GOT3 (cell line): ENCODE measurements at regions not wholly inside any gene's neighbourhood (a gene's known extent, or its start where the extent isn't known, plus 50 kb on each side); places are given as distances from the start of the nearest gene placed in this dataset.
"Not testable (repeated sequence)": the region's sequence is repeated elsewhere in the genome, so short reads cannot be mapped to it uniquely, and the experiment has no call there.

ENCODE experiments used
- DNase-seq: peaks from one replicate; lab custom pipeline; 2025; ENCODE audit warnings: mixed read lengths; lab: John Stamatoyannopoulos, UW

GRCh38 chr15:96052572-96053030, 277.9 kb upstream of the NR2F2 start:
- no peak for DNase-seq

- DNase-seq = no peak
Observed at GRCh38 chr15:96053031-96053780, 277.3 kb upstream of the NR2F2 start.

- DNase-seq = no peak
Observed at GRCh38 chr15:96053781-96054428, 276.6 kb upstream of the NR2F2 start.

GRCh38 chr15:96054621-96055020, 275.9 kb upstream of the NR2F2 start:
- DNase-seq = no peak

- DNase-seq = no peak
Observed at GRCh38 chr15:96058103-96058851, 272.2 kb upstream of the NR2F2 start.

GRCh38 chr15:96058852-96059103, 271.7 kb upstream of the NR2F2 start:
- not testable (repeated sequence) for DNase-seq

GRCh38 chr15:96060591-96060990, 269.9 kb upstream of the NR2F2 start:
- DNase-seq = not testable (repeated sequence)

- no peak for DNase-seq
Observed at GRCh38 chr15:96064351-96064756, 266.1 kb upstream of the NR2F2 start.

- no peak for DNase-seq
Observed at GRCh38 chr15:96066126-96066525, 264.4 kb upstream of the NR2F2 start.

- DNase-seq = no peak
Observed at GRCh38 chr15:96066852-96067495, 263.5 kb upstream of the NR2F2 start.

GRCh38 chr15:96067677-96068076, 262.8 kb upstream of the NR2F2 start:
- no peak for DNase-seq

GRCh38 chr15:96068897-96069296, 261.6 kb upstream of the NR2F2 start:
- no peak for DNase-seq

- no peak for DNase-seq
Observed at GRCh38 chr15:96070636-96071035, 259.9 kb upstream of the NR2F2 start.

- DNase-seq = no peak
Observed at GRCh38 chr15:96072821-96073220, 257.7 kb upstream of the NR2F2 start.

GRCh38 chr15:96073908-96074307, 256.6 kb upstream of the NR2F2 start:
- no peak for DNase-seq

GRCh38 chr15:96075895-96076294, 254.6 kb upstream of the NR2F2 start:
- no peak for DNase-seq

GRCh38 chr15:96076350-96076749, 254.2 kb upstream of the NR2F2 start:
- DNase-seq = no peak

- no peak for DNase-seq
Observed at GRCh38 chr15:96079041-96079440, 251.5 kb upstream of the NR2F2 start.

- no peak for DNase-seq
Observed at GRCh38 chr15:96079882-96080281, 250.6 kb upstream of the NR2F2 start.

- DNase-seq = no peak
Observed at GRCh38 chr15:96086164-96086563, 244.3 kb upstream of the NR2F2 start.

- DNase-seq = no peak
Observed at GRCh38 chr15:96087180-96087884, 243.2 kb upstream of the NR2F2 start.

- no peak for DNase-seq
Observed at GRCh38 chr15:96088650-96089049, 241.8 kb upstream of the NR2F2 start.
